AG09319 (cell line): ENCODE measurements at regions not wholly inside any gene's neighbourhood (a gene's known extent, or its start where the extent isn't known, plus 50 kb on each side); places are given as distances from the start of the nearest gene placed in this dataset.

ENCODE experiments used
- DNase-seq: peaks from one replicate; pipeline ENCODE4 v3.0.0-alpha.2; 2010; ENCODE audit warnings: low read depth; ENCODE audit errors: extremely low read depth
- CTCF ChIP-seq: IDR thresholded peaks from 2 replicates; pipeline ENCODE4 v1.5.1; 2011; ENCODE audit warnings: low read depth, mild to moderate bottlenecking, inconsistent platforms, low read length, moderate library complexity

GRCh38 chrX:17930850-17931249 is 69.8 kb upstream of the RAI2 start:
- no peak for TF ChIP-seq CTCF
- no peak for DNase-seq

DNA sequence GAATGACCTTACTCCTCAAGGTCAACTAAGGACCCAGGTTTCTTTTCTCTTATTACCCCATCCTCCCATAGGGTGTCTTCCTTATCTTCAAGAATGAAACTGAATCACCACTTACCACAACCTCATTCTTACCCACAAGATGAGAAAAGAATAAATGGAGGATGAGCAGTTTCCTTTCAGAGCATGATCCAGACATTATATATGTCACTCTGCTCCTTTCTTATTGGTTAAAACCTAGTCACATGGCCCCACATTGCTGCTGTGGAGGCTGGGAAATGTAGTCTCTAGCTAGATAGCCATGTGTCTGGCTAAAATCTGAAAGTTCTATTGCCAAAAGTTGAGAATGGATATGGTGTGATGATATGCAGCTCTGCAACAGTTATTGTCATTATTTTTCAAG is 62.4 kb upstream of the RAI2 start:
- no peak for DNase-seq
- no peak for TF ChIP-seq CTCF

- no peak for DNase-seq
- no peak for TF ChIP-seq CTCF
These were observed 61.2 kb upstream of the RAI2 start for GRCh38 chrX:17922303-17922702.

- TF ChIP-seq CTCF = no peak
- DNase-seq = no peak
These were observed 58.9 kb upstream of the RAI2 start for GRCh38 chrX:17919896-17920446.

DNA sequence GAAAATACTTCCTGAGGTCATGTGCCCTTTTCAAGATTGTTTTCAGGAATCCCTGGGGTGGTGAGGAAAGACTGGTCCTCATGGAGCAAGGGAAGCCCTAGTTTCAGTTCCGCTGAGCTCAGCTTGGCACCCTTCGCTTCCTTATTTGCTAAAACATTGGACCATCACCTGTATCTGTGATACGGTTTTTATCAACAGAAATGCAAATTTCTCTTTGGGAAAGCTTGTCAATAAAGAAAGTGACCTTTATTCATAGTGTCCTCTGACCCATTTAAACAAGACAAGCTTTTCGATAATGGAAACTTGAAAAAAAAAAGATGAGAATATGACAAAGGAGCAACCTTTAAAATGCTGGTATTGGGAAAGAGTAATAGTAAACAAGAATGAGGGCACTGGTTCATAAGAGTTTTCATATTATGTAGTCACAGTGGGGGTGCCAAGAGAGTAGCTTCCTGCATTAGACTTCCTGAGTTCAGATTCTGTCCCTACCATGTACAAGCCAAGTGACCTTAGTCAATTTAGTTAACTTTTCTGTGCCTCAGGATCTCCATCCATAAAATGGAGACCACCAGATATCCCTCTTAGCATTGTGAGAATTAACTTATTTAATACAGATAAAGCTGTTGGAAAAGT is 57.0 kb upstream of the RAI2 start:
- no peak for DNase-seq
- TF ChIP-seq CTCF = no peak

DNA sequence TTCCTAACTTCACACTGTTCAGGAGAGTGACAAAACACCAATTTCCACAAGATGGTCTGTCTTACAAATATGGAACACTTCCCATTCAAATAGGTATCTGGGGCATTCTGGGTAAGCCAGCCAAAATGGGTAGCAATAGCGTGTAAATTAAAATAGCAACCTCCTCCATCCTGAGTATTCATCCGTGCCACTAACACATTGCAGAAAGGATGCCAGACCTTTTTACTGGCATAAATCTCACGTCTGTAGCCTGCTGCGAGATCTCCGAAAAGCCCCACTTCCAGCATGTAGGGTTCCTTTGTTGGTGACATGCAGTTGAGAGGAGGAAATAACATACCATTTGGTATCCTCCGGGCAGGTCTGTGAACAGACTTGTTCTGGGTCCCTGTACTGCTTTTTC is 52.7 kb upstream of the RAI2 start:
- TF ChIP-seq CTCF = no peak
- DNase-seq = no peak
